Vagina (tissue), 2 donors: ENCODE measurements at regions not wholly inside any gene's neighbourhood (a gene's known extent, or its start where the extent isn't known, plus 50 kb on each side); places are given as distances from the start of the nearest gene placed in this dataset.

Experiments used
- DNase-seq, 2 donors: peaks; one replicate each; pipeline ENCODE4 v3.0.0-alpha.2; 2017; ENCODE audit errors: extremely low spot score in 2 of 2
- H3K27ac ChIP-seq: fragments of 200-600 bp; sonication (generic); one replicate; pipeline ENCODE4 v1.5.1; 2019
- H3K27me3 ChIP-seq: fragments of 200-600 bp; sonication (generic); one replicate; pipeline ENCODE4 v1.5.1; 2019
- H3K36me3 ChIP-seq, 2 donors: fragments of 200-600 bp; sonication (generic); one replicate each; pipeline ENCODE4 v1.5.1; 2017 to 2019
- H3K4me1 ChIP-seq: fragments of 200-600 bp; sonication (generic); one replicate; pipeline ENCODE4 v1.5.1; 2019
- H3K4me3 ChIP-seq, 2 donors: fragments of 200-600 bp; sonication (generic); 1 replicate in 1 of 2; 2 replicates in 1 of 2; pipeline ENCODE4 v1.5.1; 2016 to 2019
- H3K9me3 ChIP-seq: fragments of 200-600 bp; sonication (generic); one replicate; pipeline ENCODE4 v1.5.1; 2019
- POLR2A ChIP-seq, 2 donors: fragments of 450-650 bp; IDR thresholded peaks; one replicate each; pipeline ENCODE4 v1.6.1; 2017; ENCODE audit warnings: antibody characterized with exemption in 2 of 2, mild to moderate bottlenecking in 2 of 2, moderate library complexity in 2 of 2
- POLR2AphosphoS5 ChIP-seq, 2 donors: sonication (generic); formaldehyde crosslinking; IDR thresholded peaks; one replicate each; pipeline ENCODE4 v1.9.0; 2017; ENCODE audit warnings: antibody characterized with exemption in 2 of 2, mild to moderate bottlenecking in 2 of 2, low read depth in 1 of 2; ENCODE audit not compliant: insufficient read depth in 1 of 2
- intact Hi-C: fragments of 100-400 bp; cut with DNase I; formaldehyde crosslinking; loops from one replicate; pipeline ENCODE4 v1.15.1; 2023
- TF ChIP-seq, protein P1 (sequence below), 3 experiments: fragments of 450-650 bp in 2 of 3; fragments of 200-600 bp in 1 of 3; sonication (generic) in 1 of 3; IDR thresholded peaks; one replicate each; pipeline ENCODE4 v1.5.1; 2017 to 2019; ENCODE audit warnings: antibody characterized with exemption in 3 of 3, mild to moderate bottlenecking in 2 of 3, moderate library complexity in 2 of 3

DNA sequence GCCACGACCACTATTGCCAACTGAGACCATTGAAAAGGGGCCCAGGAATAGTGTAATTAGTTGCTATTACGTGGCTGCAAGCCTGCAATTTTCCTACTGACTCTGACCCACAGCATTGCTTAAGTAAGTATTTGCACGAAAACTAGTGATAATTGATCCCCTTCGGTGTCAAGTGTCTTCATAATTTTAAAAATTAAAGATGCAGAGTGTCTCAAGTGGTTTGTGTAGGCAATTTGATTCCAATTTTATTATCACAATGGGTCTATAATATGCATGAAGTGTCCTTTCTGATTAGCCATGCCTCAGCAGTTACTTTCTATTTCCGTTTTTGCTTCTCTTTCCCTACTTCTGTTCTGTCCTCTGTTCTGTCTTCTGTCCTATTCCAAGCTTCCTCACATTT, 259.2 kb downstream of the C3orf38 start:
- H3K9me3 ChIP-seq, result no peaks in the 10 kb centered on the region
- no peak for DNase-seq
- TF ChIP-seq, protein P1, sequence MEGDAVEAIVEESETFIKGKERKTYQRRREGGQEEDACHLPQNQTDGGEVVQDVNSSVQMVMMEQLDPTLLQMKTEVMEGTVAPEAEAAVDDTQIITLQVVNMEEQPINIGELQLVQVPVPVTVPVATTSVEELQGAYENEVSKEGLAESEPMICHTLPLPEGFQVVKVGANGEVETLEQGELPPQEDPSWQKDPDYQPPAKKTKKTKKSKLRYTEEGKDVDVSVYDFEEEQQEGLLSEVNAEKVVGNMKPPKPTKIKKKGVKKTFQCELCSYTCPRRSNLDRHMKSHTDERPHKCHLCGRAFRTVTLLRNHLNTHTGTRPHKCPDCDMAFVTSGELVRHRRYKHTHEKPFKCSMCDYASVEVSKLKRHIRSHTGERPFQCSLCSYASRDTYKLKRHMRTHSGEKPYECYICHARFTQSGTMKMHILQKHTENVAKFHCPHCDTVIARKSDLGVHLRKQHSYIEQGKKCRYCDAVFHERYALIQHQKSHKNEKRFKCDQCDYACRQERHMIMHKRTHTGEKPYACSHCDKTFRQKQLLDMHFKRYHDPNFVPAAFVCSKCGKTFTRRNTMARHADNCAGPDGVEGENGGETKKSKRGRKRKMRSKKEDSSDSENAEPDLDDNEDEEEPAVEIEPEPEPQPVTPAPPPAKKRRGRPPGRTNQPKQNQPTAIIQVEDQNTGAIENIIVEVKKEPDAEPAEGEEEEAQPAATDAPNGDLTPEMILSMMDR (IDR thresholded peaks at IDR 0.05), result no peak
- TF ChIP-seq POLR2AphosphoS5 (IDR thresholded peaks at IDR 0.05; ENCODE audit: insufficient read depth in 1 of 2, low read depth in 1 of 2) (no peak), POLR2A (IDR thresholded peaks at IDR 0.05) (no peak)
- H3K27me3 ChIP-seq, result no peaks in the 10 kb centered on the region
- H3K27ac ChIP-seq, result no peak overlapping the region
- intact Hi-C loops, result no loop called here
- no peaks in the 10 kb centered on the region for H3K36me3 ChIP-seq
- no peak overlapping the region for H3K4me3 ChIP-seq
- H3K4me1 ChIP-seq, result no peaks in the 10 kb centered on the region

DNA sequence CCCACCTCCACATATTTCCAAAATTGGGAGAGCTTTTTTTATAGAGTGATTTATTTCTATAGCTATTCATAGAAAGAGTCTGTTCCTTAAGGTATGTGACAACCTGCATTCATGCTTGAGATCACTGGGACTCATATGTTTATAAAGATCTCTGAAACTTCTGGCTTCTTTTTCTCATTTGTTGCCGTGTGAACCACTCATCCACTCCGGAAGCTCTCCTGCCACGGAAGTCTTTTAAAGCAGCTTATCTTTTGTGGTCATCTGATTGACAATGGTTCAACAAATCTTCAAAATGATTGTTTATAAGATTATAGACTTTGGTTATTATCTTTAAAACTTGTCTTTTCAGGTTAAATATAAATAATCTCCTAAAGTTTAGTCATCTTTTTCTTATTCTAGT, 260.5 kb downstream of the C3orf38 start:
- TF ChIP-seq, protein P1 (IDR thresholded peaks at IDR 0.05), result no peak
- no peak for TF ChIP-seq POLR2AphosphoS5 (IDR thresholded peaks at IDR 0.05; ENCODE audit: insufficient read depth in 1 of 2, low read depth in 1 of 2)
- TF ChIP-seq POLR2A (IDR thresholded peaks at IDR 0.05), result no peak
- Histone ChIP-seq H3K4me3 (no peak overlapping the region), H3K9me3 (no peaks in the 10 kb centered on the region), H3K27ac (no peak overlapping the region), H3K27me3 (no peaks in the 10 kb centered on the region), H3K4me1 (no peaks in the 10 kb centered on the region), H3K36me3 (no peaks in the 10 kb centered on the region)
- intact Hi-C loops, result no loop called here
- no peak for DNase-seq

- Histone ChIP-seq H3K27ac (no peak overlapping the region), H3K36me3 (no peaks in the 10 kb centered on the region), H3K4me1 (no peaks in the 10 kb centered on the region), H3K4me3 (no peak overlapping the region), H3K9me3 (no peaks in the 10 kb centered on the region), H3K27me3 (no peaks in the 10 kb centered on the region)
- no peak for DNase-seq
- intact Hi-C loops, result no loop called here
- TF ChIP-seq, protein P1 (IDR thresholded peaks at IDR 0.05), result no peak
- TF ChIP-seq POLR2AphosphoS5 (IDR thresholded peaks at IDR 0.05; ENCODE audit: insufficient read depth in 1 of 2, low read depth in 1 of 2) (no peak), POLR2A (IDR thresholded peaks at IDR 0.05) (no peak)
These were observed 262.6 kb downstream of the C3orf38 start for GRCh38 chr3:88412346-88412745.

GRCh38 chr3:88416436-88416835, 266.7 kb downstream of the C3orf38 start:
- H3K4me1 ChIP-seq, result no peaks in the 10 kb centered on the region
- H3K9me3 ChIP-seq, result no peaks in the 10 kb centered on the region
- H3K36me3 ChIP-seq, result no peaks in the 10 kb centered on the region
- no peak for DNase-seq
- no peak overlapping the region for H3K27ac ChIP-seq
- intact Hi-C loops, result no loop called here
- no peak overlapping the region for H3K4me3 ChIP-seq
- TF ChIP-seq POLR2AphosphoS5 (IDR thresholded peaks at IDR 0.05; ENCODE audit: insufficient read depth in 1 of 2, low read depth in 1 of 2) (no peak), POLR2A (IDR thresholded peaks at IDR 0.05) (no peak)
- TF ChIP-seq, protein P1 (IDR thresholded peaks at IDR 0.05), result no peak
- no peaks in the 10 kb centered on the region for H3K27me3 ChIP-seq

DNA sequence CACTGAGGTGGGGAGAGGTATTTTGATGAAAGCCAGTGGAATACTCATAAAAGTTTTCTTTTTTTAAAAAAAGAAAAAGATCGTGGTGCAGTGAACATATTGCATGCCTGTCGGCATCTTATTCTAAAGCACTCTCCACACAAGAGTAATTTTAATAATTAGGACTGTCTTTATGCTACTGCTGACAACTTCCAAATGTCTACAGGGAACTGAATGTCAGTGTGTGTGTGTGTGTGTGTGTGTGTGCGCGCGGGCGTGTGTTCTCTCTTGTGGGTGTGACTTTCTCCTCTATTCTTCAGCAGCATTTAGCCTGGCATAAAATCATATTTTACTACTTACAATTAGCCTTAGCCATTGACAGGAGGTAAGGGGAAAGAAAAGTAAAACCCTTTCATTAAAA, 268.5 kb downstream of the C3orf38 start:
- intact Hi-C loops, result no loop called here
- no peak overlapping the region for H3K27ac ChIP-seq
- TF ChIP-seq POLR2A (IDR thresholded peaks at IDR 0.05), result no peak
- H3K4me3 ChIP-seq, result no peak overlapping the region
- H3K27me3 ChIP-seq, result no peaks in the 10 kb centered on the region
- no peaks in the 10 kb centered on the region for H3K36me3 ChIP-seq
- no peaks in the 10 kb centered on the region for H3K4me1 ChIP-seq
- H3K9me3 ChIP-seq, result no peaks in the 10 kb centered on the region
- DNase-seq, result no peak

DNA sequence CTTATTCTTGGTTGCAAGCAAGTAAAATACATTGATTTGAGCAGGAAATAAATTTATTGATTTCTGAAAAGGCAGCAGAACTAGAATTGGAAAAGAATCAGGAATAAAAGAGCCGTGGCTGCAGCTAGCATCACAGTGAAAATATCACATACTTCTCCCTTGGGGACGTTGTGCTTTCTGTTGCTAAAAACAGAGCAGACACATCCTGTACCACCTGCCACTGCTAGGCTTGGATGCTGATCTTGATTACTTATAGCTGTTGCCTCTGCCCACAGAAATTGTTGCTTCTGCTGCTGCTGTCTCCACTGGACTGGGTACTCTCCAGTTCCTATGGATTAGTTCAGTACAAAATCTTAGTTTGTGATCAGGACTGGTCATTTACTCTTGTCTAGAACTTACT, 283.8 kb downstream of the C3orf38 start:
- Histone ChIP-seq H3K4me1 (no peaks in the 10 kb centered on the region), H3K36me3 (no peaks in the 10 kb centered on the region), H3K27ac (no peak overlapping the region), H3K27me3 (no peaks in the 10 kb centered on the region), H3K4me3 (no peak overlapping the region), H3K9me3 (no peaks in the 10 kb centered on the region)
- TF ChIP-seq POLR2AphosphoS5 (IDR thresholded peaks at IDR 0.05; ENCODE audit: insufficient read depth in 1 of 2, low read depth in 1 of 2), result no peak
- no peak for TF ChIP-seq POLR2A (IDR thresholded peaks at IDR 0.05)
- TF ChIP-seq, protein P1 (IDR thresholded peaks at IDR 0.05), result no peak
- intact Hi-C loops, result no loop called here
- no peak for DNase-seq
